NCI-H146 treated with DMSO at 0.1 percent for 48 hours (cell line): ENCODE measurements at regions not wholly inside any gene's neighbourhood (a gene's known extent, or its start where the extent isn't known, plus 50 kb on each side); places are given as distances from the start of the nearest gene placed in this dataset.
"Not testable (repeated sequence)": the region's sequence is repeated elsewhere in the genome, so short reads cannot be mapped to it uniquely, and the experiment has no call there.

ENCODE experiments used
- DNase-seq: peaks from one replicate; lab custom pipeline; 2025; ENCODE audit not compliant: unreplicated experiment; lab: John Stamatoyannopoulos, UW

GRCh38 chr4:43607400-43607799 is 714.9 kb downstream of the GRXCR1 start:
- no peak for DNase-seq

- no peak for DNase-seq
Observed at GRCh38 chr4:43607827-43608461, 715.4 kb downstream of the GRXCR1 start.

- DNase-seq: no peak
Observed at GRCh38 chr4:43619219-43619618, 726.7 kb downstream of the GRXCR1 start.

- not testable (repeated sequence) for DNase-seq
Observed at GRCh38 chr4:43637893-43638292, 745.4 kb downstream of the GRXCR1 start.

GRCh38 chr4:43651991-43652390 is 759.5 kb downstream of the GRXCR1 start:
- no peak for DNase-seq

GRCh38 chr4:43659547-43659946 is 767.0 kb downstream of the GRXCR1 start:
- not testable (repeated sequence) for DNase-seq

- DNase-seq: not testable (repeated sequence)
Observed at GRCh38 chr4:43672265-43672885, 776.2 kb downstream of the KCTD8 start.

GRCh38 chr4:43680421-43680820 is 768.2 kb downstream of the KCTD8 start:
- DNase-seq: no peak

- DNase-seq: no peak
Observed at GRCh38 chr4:43682551-43682950, 766.1 kb downstream of the KCTD8 start.

GRCh38 chr4:43690116-43690515 is 758.5 kb downstream of the KCTD8 start:
- no peak for DNase-seq

GRCh38 chr4:43693876-43694275 is 754.7 kb downstream of the KCTD8 start:
- DNase-seq: no peak

GRCh38 chr4:43709443-43709842 is 739.2 kb downstream of the KCTD8 start:
- DNase-seq: no peak

GRCh38 chr4:43716721-43717395 is 731.8 kb downstream of the KCTD8 start:
- no peak for DNase-seq

- no peak for DNase-seq
Observed at GRCh38 chr4:43718369-43718768, 730.2 kb downstream of the KCTD8 start.

- DNase-seq: no peak
Observed at GRCh38 chr4:43732829-43733426, 715.7 kb downstream of the KCTD8 start.

- DNase-seq: no peak
Observed at GRCh38 chr4:43742083-43742482, 706.5 kb downstream of the KCTD8 start.

- no peak for DNase-seq
Observed at GRCh38 chr4:43754566-43754965, 694.0 kb downstream of the KCTD8 start.

GRCh38 chr4:43757147-43757546 is 691.5 kb downstream of the KCTD8 start:
- no peak for DNase-seq

- DNase-seq: no peak
Observed at GRCh38 chr4:43758836-43759235, 689.8 kb downstream of the KCTD8 start.

GRCh38 chr4:43763029-43763610 is 685.5 kb downstream of the KCTD8 start:
- DNase-seq: no peak

- no peak for DNase-seq
Observed at GRCh38 chr4:43765514-43765913, 683.1 kb downstream of the KCTD8 start.

GRCh38 chr4:43766648-43767047 is 682.0 kb downstream of the KCTD8 start:
- DNase-seq: no peak
